ENCODE measurements at regions not wholly inside any gene's neighbourhood (a gene's known extent, or its start where the extent isn't known, plus 50 kb on each side); places are given as distances from the start of the nearest gene placed in this dataset.
A peak's percentile ranks its signal among the peaks of the same experiment; 100 is the strongest.

GRCh38 chr18:25425024-25425423 is 73.1 kb upstream of the ZNF521 start:
- ChIA-PET CTCF (no interaction called here), POLR2A (ENCODE audit: unreplicated experiment) (no interaction called here)
- Histone ChIP-seq H3K23ac (ENCODE audit: low read depth, low read length) (no peak overlapping the region), H4K91ac (ENCODE audit: insufficient read depth, low read depth, low read length) (no peak overlapping the region), H2AK5ac (ENCODE audit: low read depth, low read length) (no peak overlapping the region), H3K9me3 (ENCODE audit: control insufficient read depth, insufficient read depth, low read length) (peaks cover 2% of the 10 kb centered on the region), H2BK5ac (ENCODE audit: low read depth, low read length, poor library complexity, severe bottlenecking) (no peak overlapping the region), H4K5ac (ENCODE audit: low read depth, low read length) (no peak overlapping the region), H2BK15ac (ENCODE audit: low read depth, low read length) (no peak overlapping the region), H3K18ac (ENCODE audit: low read depth, low read length) (no peak overlapping the region), H3K27ac (ENCODE audit: insufficient read depth, low read length) (no peak overlapping the region), H4K20me1 (ENCODE audit: insufficient read depth, low read length) (no peaks in the 10 kb centered on the region), H3K9me1 (ENCODE audit: insufficient read depth, low read length) (peaks cover 2% of the 10 kb centered on the region; the same call in 1 of the 2 replicates), H3K4me2 (ENCODE audit: low read depth, low read length) (no peak overlapping the region), H2AK9ac (replicated peaks; ENCODE audit: low read depth, low read length, poor library complexity) (no peak overlapping the region), H3K27me3 (ENCODE audit: control insufficient read depth, insufficient read depth, low read length) (no peaks in the 10 kb centered on the region), H3K56ac (ENCODE audit: extremely low read depth, insufficient read depth, low read length) (no peak overlapping the region), H3K4ac (ENCODE audit: low read depth, low read length) (no peak overlapping the region), H3K14ac (replicated peaks; ENCODE audit: low read depth, low read length) (no peak overlapping the region), H3K4me3 (ENCODE audit: insufficient read depth, low read depth, low read length) (no peak overlapping the region), H3K79me1 (ENCODE audit: low read depth in 1 of 2, low read length in 2 of 2) (no peaks in the 10 kb centered on the region), H2BK20ac (ENCODE audit: low read depth, low read length) (no peak overlapping the region), H4K8ac (ENCODE audit: low read depth in 2 of 2, low read length in 2 of 2) (no peak overlapping the region), H3K4me1 (ENCODE audit: control insufficient read depth, insufficient read depth, low read length) (peaks cover 3% of the 10 kb centered on the region), H2AFZ (replicated peaks; ENCODE audit: low read length, poor library complexity) (no peak overlapping the region), H3K36me3 (ENCODE audit: control insufficient read depth, insufficient read depth, low read length) (no peaks in the 10 kb centered on the region), H2BK120ac (ENCODE audit: low read depth, low read length) (no peak overlapping the region), H3K9ac (ENCODE audit: low read depth, low read length) (no peak overlapping the region)
- intact Hi-C loops (cut with micrococcal nuclease) (no loop called here), in situ Hi-C loops (cut with MboI; ENCODE audit: low sequenced_read_pairs) (no loop called here), dilution Hi-C loops (cut with HindIII; ENCODE audit: low sequenced_read_pairs, unreplicated experiment) (no loop called here)
- no TSS peak for BruUV-seq (replicated peaks)
- DNase-seq = peak; percentile 4
- ATAC-seq (ENCODE audit: low read depth) = no peak
- TF ChIP-seq SMC3 (IDR thresholded peaks at IDR 0.05; ENCODE audit: low read depth, low read length) (no peak), ELK1 (IDR thresholded peaks at IDR 0.05; ENCODE audit: borderline replicate concordance, low read depth, low read length) (no peak), RAD21 (IDR thresholded peaks at IDR 0.05; ENCODE audit: low read length) (no peak), NFE2L2 (IDR thresholded peaks at IDR 0.05; ENCODE audit: low read depth, low read length) (no peak), BHLHE40 (IDR thresholded peaks at IDR 0.05; ENCODE audit: low read depth, low read length) (no peak), MXI1 (IDR thresholded peaks at IDR 0.05; ENCODE audit: borderline replicate concordance, low read depth, low read length) (no peak), RCOR1 (IDR thresholded peaks at IDR 0.05; ENCODE audit: insufficient replicate concordance, low read length) (no peak), MAZ (IDR thresholded peaks at IDR 0.05; ENCODE audit: borderline replicate concordance, low read depth, low read length) (no peak), FOS (IDR thresholded peaks at IDR 0.05; ENCODE audit: low read depth, low read length) (no peak), POLR2A (IDR thresholded peaks at IDR 0.05; ENCODE audit: low read depth, low read length) (no peak), RFX5 (IDR thresholded peaks at IDR 0.05; ENCODE audit: low read depth, low read length) (no peak), USF2 (IDR thresholded peaks at IDR 0.05; ENCODE audit: low read depth, low read length) (no peak), CHD1 (IDR thresholded peaks at IDR 0.05; ENCODE audit: low read depth, low read length) (no peak)
- WGBS, 2 experiments (ENCODE audit: extremely low coverage in 2 of 2, insufficient read length in 1 of 2) = no CpG with 5 or more reads among the region's 5 CpGs

Data from IMR-90 (cell line).